Brain microvascular endothelial cell (primary cell): ENCODE measurements at regions not wholly inside any gene's neighbourhood (a gene's known extent, or its start where the extent isn't known, plus 50 kb on each side); places are given as distances from the start of the nearest gene placed in this dataset.

Experiments used
- DNase-seq: peaks from one replicate; pipeline ENCODE4 v3.0.0-alpha.2; 2020
- H3K27ac ChIP-seq: fragments of 250-450 bp; sonication (Bioruptor Pico); 2 replicates; pipeline ENCODE4 v1.5.1; 2020; ENCODE audit warnings: mild to moderate bottlenecking, moderate library complexity
- H3K27me3 ChIP-seq: fragments of 250-450 bp; sonication (Bioruptor Pico); replicated peaks from 2 replicates; pipeline ENCODE4 v1.5.1; 2020; ENCODE audit warnings: mild to moderate bottlenecking
- H3K36me3 ChIP-seq: fragments of 250-450 bp; sonication (Bioruptor Pico); replicated peaks from 2 replicates; pipeline ENCODE4 v1.5.1; 2020; ENCODE audit warnings: mild to moderate bottlenecking
- H3K4me3 ChIP-seq: 2 replicates; pipeline ENCODE4 v1.5.1; 2011; ENCODE audit warnings: low read depth, mild to moderate bottlenecking, control low read depth, low read length, moderate library complexity
- CTCF ChIP-seq: IDR thresholded peaks from 2 replicates; pipeline ENCODE4 v1.5.1; 2011; ENCODE audit warnings: low read depth, mild to moderate bottlenecking, moderate library complexity, low read length, control low read depth, inconsistent platforms; ENCODE audit errors: missing control alignments
- in situ Hi-C: cut with HindIII; loops from 2 replicates; pipeline ENCODE4 v1.10.0; 2017; ENCODE audit warnings: low sequenced_read_pairs, low pct_ligation_motif_present

GRCh38 chr5:56567278-56567677 lies 248.1 kb upstream of the MAP3K1 start:
- H3K27me3 ChIP-seq = no peaks in the 10 kb centered on the region
- TF ChIP-seq CTCF = no peak

GRCh38 chr5:56566374-56567249 lies 248.7 kb upstream of the MAP3K1 start:
- Histone ChIP-seq H3K36me3 (no peaks in the 10 kb centered on the region), H3K27me3 (no peaks in the 10 kb centered on the region), H3K27ac (no peak overlapping the region), H3K4me3 (no peak overlapping the region)
- in situ Hi-C loops = no loop called here
- TF ChIP-seq CTCF = no peak
- no peak for DNase-seq

More at GRCh38 chr5:56567278-56567677, 248.1 kb upstream of the MAP3K1 start:
- no peak for DNase-seq
- in situ Hi-C loops = no loop called here
- H3K36me3 ChIP-seq = no peaks in the 10 kb centered on the region
- no peak overlapping the region for H3K27ac ChIP-seq
- H3K4me3 ChIP-seq = no peak overlapping the region

GRCh38 chr5:56565644-56566043 lies 249.7 kb upstream of the MAP3K1 start:
- Histone ChIP-seq H3K27me3 (no peaks in the 10 kb centered on the region), H3K4me3 (no peak overlapping the region), H3K27ac (no peak overlapping the region), H3K36me3 (no peaks in the 10 kb centered on the region)
- in situ Hi-C loops = no loop called here
- DNase-seq = no peak
- TF ChIP-seq CTCF = no peak

- in situ Hi-C loops = no loop called here
- DNase-seq = no peak
- TF ChIP-seq CTCF = no peak
- Histone ChIP-seq H3K4me3 (no peak overlapping the region), H3K36me3 (no peaks in the 10 kb centered on the region), H3K27ac (peak overlapping the region; percentile 52), H3K27me3 (no peaks in the 10 kb centered on the region)
Observed at GRCh38 chr5:56565283-56565615, 250.1 kb upstream of the MAP3K1 start.

- DNase-seq = peak; percentile 96
- no peaks in the 10 kb centered on the region for H3K27me3 ChIP-seq
- peak overlapping the region; percentile 52 for H3K27ac ChIP-seq
- H3K4me3 ChIP-seq = no peak overlapping the region
- no peak for TF ChIP-seq CTCF
- H3K36me3 ChIP-seq = no peaks in the 10 kb centered on the region
- in situ Hi-C loops = no loop called here
Observed at GRCh38 chr5:56564541-56565282, 250.6 kb upstream of the MAP3K1 start.
